Prostate gland (tissue), 2 donors: ENCODE measurements at regions not wholly inside any gene's neighbourhood (a gene's known extent, or its start where the extent isn't known, plus 50 kb on each side); places are given as distances from the start of the nearest gene placed in this dataset.
"Not testable (repeated sequence)": the region's sequence is repeated elsewhere in the genome, so short reads cannot be mapped to it uniquely, and the experiment has no call there.

Source experiments
- DNase-seq: peaks from one replicate; pipeline ENCODE4 v3.0.0-alpha.2; 2019; ENCODE audit warnings: low spot score
- H3K27ac ChIP-seq, 2 donors: fragments of 200-600 bp; sonication (generic); 2 replicates each; pipeline ENCODE4 v1.5.1; 2017 to 2019
- H3K27me3 ChIP-seq: fragments of 200-600 bp; sonication (generic); replicated peaks from 2 replicates; pipeline ENCODE4 v1.5.1; 2019; ENCODE audit not compliant: insufficient read depth
- H3K36me3 ChIP-seq, 2 donors: fragments of 200-600 bp; sonication (generic); 1 replicate in 1 of 2; 2 replicates in 1 of 2; pipeline versions ENCODE4 v1.5.1 to v1.8.1; 2017 to 2019
- H3K4me1 ChIP-seq: fragments of 200-600 bp; sonication (generic); replicated peaks from 2 replicates; pipeline ENCODE4 v1.5.1; 2019
- H3K4me3 ChIP-seq, 2 donors: fragments of 200-600 bp; sonication (generic); 2 replicates each; pipeline ENCODE4 v1.5.1; 2017 to 2019
- H3K9me3 ChIP-seq: fragments of 200-600 bp; sonication (generic); 2 replicates; pipeline ENCODE4 v1.5.1; 2017
- CTCF ChIP-seq, 4 experiments: fragments of 200-600 bp in 2 of 4; fragments of 450-650 bp in 2 of 4; sonication (generic) in 2 of 4; IDR thresholded peaks; 1 replicate in 3 of 4; 2 replicates in 1 of 4; pipeline ENCODE4 v1.5.1; 2016 to 2019; ENCODE audit warnings: antibody characterized with exemption in 4 of 4, mild to moderate bottlenecking in 2 of 4, moderate library complexity in 2 of 4
- POLR2A ChIP-seq: fragments of 450-650 bp; IDR thresholded peaks from one replicate; pipeline ENCODE4 v1.6.1; 2016; ENCODE audit warnings: antibody characterized with exemption, mild to moderate bottlenecking
- POLR2AphosphoS5 ChIP-seq: sonication (generic); formaldehyde crosslinking; IDR thresholded peaks from one replicate; pipeline ENCODE4 v1.6.1; 2017; ENCODE audit warnings: antibody characterized with exemption
- WGBS: methylation state at CpG from one replicate; pipeline ENCODE4 v1.1.5; 2018; 5-methylcytosine and 5-hydroxymethylcytosine counted together
- intact Hi-C: fragments of 100-400 bp; cut with DNase I; formaldehyde crosslinking; loops from one replicate; pipeline ENCODE4 v1.14.2; 2022

DNA sequence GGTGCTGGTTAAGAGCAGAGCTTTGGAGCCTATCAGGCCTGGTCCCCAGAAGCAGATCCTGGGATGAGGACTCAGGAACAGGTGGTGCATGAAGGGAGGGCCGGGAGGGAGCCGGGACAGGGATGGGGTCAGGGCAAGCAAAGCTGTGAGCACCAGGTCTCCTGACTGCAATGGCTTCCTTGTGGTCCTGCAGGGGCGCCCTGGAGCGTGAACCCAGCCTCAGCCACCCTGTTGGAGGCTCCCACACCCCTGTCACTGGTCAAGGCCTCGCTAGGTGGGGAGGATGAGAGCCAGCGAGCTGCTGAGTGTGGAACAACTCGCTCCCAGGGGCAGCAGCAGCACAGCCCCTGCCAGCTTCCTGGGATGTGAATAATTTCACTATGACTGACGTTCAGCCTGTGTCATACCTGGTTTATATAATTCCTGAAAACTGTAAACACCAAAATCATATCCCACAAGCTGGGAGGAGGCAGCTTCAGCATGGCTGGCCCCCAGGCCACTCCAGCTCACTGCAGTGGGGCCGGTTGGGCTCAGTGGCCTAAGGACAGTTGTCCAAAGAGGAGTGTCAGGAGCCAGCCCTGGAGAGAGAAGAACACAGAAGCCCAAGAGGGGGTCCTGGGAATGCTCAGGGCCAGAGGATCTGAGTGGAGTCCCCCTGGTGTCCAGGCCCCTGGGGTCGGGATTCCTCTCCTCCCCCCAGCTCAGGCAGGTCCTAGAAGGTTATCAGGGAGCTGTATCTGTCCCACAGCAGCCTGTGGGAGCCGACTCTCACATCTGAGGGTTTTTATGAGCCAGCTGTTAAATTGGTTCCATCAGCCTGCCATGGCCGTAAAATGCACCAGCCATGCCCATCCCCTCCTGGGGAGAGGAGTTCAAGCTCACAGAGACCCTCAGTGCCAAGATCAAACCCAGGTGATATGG, 272.9 kb downstream of the ADGRD1 start:
- no peak for DNase-seq
- no peak for TF ChIP-seq POLR2AphosphoS5
- TF ChIP-seq POLR2A = no peak
- no peak for TF ChIP-seq CTCF (IDR thresholded peaks at IDR 0.05)
- no peak overlapping the region for H3K4me3 ChIP-seq
- no peak overlapping the region for H3K27ac ChIP-seq
- H3K27me3 ChIP-seq = no peaks in the 10 kb centered on the region
- no peaks in the 10 kb centered on the region for H3K9me3 ChIP-seq
- no peaks in the 10 kb centered on the region for H3K4me1 ChIP-seq
- WGBS = 74% methylated on average over 12 of the region's 12 CpGs
- no peaks in the 10 kb centered on the region for H3K36me3 ChIP-seq
- intact Hi-C loops = no loop called here

DNA sequence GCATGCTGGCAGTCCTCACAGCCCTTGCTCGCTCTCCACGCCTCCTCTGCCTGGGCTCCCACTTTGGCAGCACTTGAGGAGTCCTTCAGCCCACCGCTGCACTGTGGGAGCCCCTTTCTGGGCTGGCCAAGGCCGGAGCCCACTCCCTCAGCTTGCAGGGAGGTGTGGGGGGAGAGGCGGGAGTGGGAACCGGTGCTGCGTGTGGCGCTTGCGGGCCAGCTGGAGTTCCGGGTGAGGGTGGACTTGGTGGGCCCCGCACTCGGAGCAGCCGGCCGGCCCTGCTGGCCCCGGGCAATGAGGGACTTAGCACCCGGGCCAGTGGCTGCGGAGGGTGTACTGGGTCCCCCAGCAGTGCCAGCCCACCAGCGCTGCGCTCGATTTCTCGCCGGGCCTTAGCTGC, 273.9 kb downstream of the ADGRD1 start:
- DNase-seq, H3K27me3 ChIP-seq, H3K4me3 ChIP-seq, H3K9me3 ChIP-seq, H3K27ac ChIP-seq, intact Hi-C loops, H3K4me1 ChIP-seq, H3K36me3 ChIP-seq: not testable (repeated sequence)
- WGBS = 93% methylated on average over 18 of the region's 22 CpGs

GRCh38 chr12:131229079-131229425, 275.3 kb downstream of the ADGRD1 start:
- H3K27ac ChIP-seq, H3K36me3 ChIP-seq, intact Hi-C loops, H3K9me3 ChIP-seq, H3K4me3 ChIP-seq, H3K4me1 ChIP-seq, DNase-seq, H3K27me3 ChIP-seq: not testable (repeated sequence)
- 61% methylated on average over 6 of the region's 7 CpGs for WGBS

DNA sequence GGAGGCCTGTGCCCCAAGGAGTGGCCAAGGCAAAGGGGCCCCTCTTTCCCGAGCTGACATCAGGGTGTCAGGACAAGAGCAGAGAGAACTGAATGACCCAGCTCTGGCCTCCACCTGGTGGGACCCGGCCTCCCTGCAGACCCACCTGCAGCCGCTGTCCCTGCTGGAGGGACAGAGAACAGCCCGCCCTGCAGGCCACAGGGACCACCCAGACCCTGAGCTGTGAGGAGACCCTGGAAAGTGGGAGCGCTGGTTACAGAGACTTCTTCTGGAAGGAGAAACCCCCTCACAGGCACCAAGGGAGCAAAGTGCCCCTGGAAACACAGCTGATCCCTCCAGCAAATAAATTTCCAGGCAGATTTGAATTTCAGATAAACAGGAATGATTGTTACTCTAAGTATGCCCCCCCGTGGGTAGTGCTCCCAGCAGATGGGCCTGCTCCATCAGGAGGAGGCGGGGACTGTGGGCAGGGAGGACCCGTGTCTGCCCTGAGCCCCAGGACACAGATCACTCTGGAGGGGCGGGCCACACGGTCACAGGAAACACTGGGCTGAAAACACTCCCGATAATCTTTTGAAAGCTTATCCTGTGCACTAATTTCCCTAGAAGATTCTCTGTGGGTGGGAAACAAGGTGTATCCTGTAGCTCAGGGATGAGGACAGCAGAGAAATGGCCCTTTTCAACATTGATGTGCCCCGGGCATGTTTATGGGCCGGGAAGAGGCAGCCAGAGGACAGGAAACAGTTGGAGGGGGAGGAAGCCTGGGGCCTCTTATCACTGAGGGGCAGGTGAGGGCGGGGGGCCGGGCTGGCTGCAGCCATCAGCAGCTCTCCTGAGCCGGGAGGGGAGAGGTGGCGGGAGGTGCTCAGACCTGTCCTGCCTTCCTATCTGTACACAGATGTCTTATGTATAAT, 276.0 kb downstream of the ADGRD1 start:
- Histone ChIP-seq H3K36me3 (no peaks in the 10 kb centered on the region), H3K27me3 (no peaks in the 10 kb centered on the region), H3K4me1 (no peaks in the 10 kb centered on the region), H3K9me3 (no peaks in the 10 kb centered on the region), H3K4me3 (no peak overlapping the region), H3K27ac (no peak overlapping the region)
- no peak for DNase-seq
- 31% methylated on average over 17 of the region's 17 CpGs for WGBS
- TF ChIP-seq POLR2A (no peak), CTCF (IDR thresholded peaks at IDR 0.05) (no peak), POLR2AphosphoS5 (no peak)
- intact Hi-C loops = no loop called here

DNA sequence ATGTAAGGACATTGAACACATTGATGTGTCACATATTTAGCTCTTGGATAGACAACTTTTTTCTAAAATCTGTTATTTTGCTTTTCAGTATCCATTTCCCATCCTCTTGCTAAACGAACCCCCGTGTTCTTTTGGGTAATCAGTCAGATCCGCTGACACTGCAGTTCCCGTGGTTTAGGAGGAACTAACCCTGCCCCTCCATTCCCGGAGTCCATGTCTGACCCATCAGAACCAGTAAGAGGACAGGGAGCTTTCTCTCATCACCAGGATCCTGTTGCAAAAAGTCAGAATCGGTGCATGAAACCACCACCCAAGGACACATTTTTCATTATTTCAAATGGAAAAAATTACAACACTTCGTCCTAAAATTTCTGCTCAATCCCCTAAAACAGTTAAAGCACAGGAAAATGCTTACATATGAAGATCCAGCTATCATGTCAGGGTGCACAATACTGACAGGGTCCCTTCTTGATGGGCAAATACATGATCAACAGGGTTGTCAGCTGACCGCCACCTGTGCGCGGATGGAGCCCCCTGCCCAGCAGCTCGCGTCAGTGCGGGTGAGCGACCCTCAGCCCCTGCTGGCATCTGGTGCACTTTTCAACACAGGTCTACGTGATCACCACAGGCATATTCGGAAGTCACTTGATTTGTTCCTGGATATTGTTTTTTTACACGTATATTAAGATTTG, 276.8 kb downstream of the ADGRD1 start:
- no peaks in the 10 kb centered on the region for H3K4me1 ChIP-seq
- WGBS = 72% methylated on average over 17 of the region's 17 CpGs
- no peak overlapping the region for H3K4me3 ChIP-seq
- DNase-seq = no peak
- no peaks in the 10 kb centered on the region for H3K9me3 ChIP-seq
- H3K36me3 ChIP-seq = no peaks in the 10 kb centered on the region
- TF ChIP-seq CTCF (IDR thresholded peaks at IDR 0.05) = no peak
- TF ChIP-seq POLR2AphosphoS5 = no peak
- TF ChIP-seq POLR2A = no peak
- no peaks in the 10 kb centered on the region for H3K27me3 ChIP-seq
- H3K27ac ChIP-seq = no peak overlapping the region
- intact Hi-C loops = no loop called here
